ENCODE measurements at regions not wholly inside any gene's neighbourhood (a gene's known extent, or its start where the extent isn't known, plus 50 kb on each side); places are given as distances from the start of the nearest gene placed in this dataset.

- Histone ChIP-seq H3K4me2 (no peak overlapping the region), H3K9ac (no peak overlapping the region), H3K36me3 (ENCODE audit: insufficient read depth) (no peaks in the 10 kb centered on the region), H2AFZ (ENCODE audit: low read depth) (no peak overlapping the region), H3K27ac (no peak overlapping the region), H4K20me1 (ENCODE audit: insufficient read depth) (no peaks in the 10 kb centered on the region), H3K27me3 (ENCODE audit: insufficient read depth, low read depth) (no peaks in the 10 kb centered on the region), H3K4me3 (IDR thresholded peaks at IDR 0.05; ENCODE audit: insufficient read depth, low read depth, low read length) (no peak overlapping the region), H3K79me2 (ENCODE audit: insufficient read depth, low read depth) (no peaks in the 10 kb centered on the region), H3K4me1 (ENCODE audit: low read depth, poor library complexity, severe bottlenecking) (peaks cover 3% of the 10 kb centered on the region)
- TF ChIP-seq, protein P1, sequence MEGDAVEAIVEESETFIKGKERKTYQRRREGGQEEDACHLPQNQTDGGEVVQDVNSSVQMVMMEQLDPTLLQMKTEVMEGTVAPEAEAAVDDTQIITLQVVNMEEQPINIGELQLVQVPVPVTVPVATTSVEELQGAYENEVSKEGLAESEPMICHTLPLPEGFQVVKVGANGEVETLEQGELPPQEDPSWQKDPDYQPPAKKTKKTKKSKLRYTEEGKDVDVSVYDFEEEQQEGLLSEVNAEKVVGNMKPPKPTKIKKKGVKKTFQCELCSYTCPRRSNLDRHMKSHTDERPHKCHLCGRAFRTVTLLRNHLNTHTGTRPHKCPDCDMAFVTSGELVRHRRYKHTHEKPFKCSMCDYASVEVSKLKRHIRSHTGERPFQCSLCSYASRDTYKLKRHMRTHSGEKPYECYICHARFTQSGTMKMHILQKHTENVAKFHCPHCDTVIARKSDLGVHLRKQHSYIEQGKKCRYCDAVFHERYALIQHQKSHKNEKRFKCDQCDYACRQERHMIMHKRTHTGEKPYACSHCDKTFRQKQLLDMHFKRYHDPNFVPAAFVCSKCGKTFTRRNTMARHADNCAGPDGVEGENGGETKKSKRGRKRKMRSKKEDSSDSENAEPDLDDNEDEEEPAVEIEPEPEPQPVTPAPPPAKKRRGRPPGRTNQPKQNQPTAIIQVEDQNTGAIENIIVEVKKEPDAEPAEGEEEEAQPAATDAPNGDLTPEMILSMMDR (conservative IDR thresholded peaks at IDR 0.05; ENCODE audit: low read depth, low read length), result no peak
Observed at GRCh38 chr18:41113885-41114482, 841.0 kb upstream of the PIK3C3 start.

GRCh38 chr18:41099451-41099850, 855.6 kb upstream of the PIK3C3 start:
- Histone ChIP-seq H4K20me1 (ENCODE audit: insufficient read depth) (no peaks in the 10 kb centered on the region), H3K36me3 (ENCODE audit: insufficient read depth) (no peaks in the 10 kb centered on the region), H3K79me2 (ENCODE audit: insufficient read depth, low read depth) (no peaks in the 10 kb centered on the region), H3K4me3 (IDR thresholded peaks at IDR 0.05; ENCODE audit: insufficient read depth, low read depth, low read length) (no peak overlapping the region), H3K4me2 (no peak overlapping the region), H3K9ac (no peak overlapping the region), H3K27me3 (ENCODE audit: insufficient read depth, low read depth) (no peaks in the 10 kb centered on the region), H3K4me1 (ENCODE audit: low read depth, poor library complexity, severe bottlenecking) (no peaks in the 10 kb centered on the region), H3K27ac (no peak overlapping the region), H2AFZ (ENCODE audit: low read depth) (no peak overlapping the region)
- TF ChIP-seq, protein P1 (conservative IDR thresholded peaks at IDR 0.05; ENCODE audit: low read depth, low read length), result no peak

DNA sequence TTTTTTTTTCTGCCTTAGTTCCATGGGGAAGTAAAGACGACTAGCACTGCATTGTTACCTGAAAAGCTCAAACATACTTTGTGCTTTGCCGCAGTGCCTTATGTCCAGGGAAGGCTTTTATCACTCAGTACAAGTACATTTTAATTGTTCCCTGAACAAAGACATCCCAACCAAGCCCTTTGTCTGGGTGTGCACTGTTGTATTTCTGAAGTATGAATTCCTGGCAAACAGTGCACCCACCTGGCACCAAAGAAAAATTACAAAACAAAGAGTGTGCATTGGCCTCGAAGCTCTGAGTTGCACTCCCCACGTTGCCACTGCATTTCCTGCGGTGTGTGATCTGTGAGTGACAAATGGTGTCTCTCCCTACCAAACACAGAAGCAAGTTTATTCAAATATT, 858.5 kb upstream of the PIK3C3 start:
- Histone ChIP-seq H3K79me2 (ENCODE audit: insufficient read depth, low read depth) (no peaks in the 10 kb centered on the region), H3K36me3 (ENCODE audit: insufficient read depth) (no peaks in the 10 kb centered on the region), H3K4me2 (no peak overlapping the region), H3K4me1 (ENCODE audit: low read depth, poor library complexity, severe bottlenecking) (no peaks in the 10 kb centered on the region), H3K27ac (no peak overlapping the region), H2AFZ (ENCODE audit: low read depth) (no peak overlapping the region), H3K9ac (no peak overlapping the region), H3K4me3 (IDR thresholded peaks at IDR 0.05; ENCODE audit: insufficient read depth, low read depth, low read length) (no peak overlapping the region), H4K20me1 (ENCODE audit: insufficient read depth) (no peaks in the 10 kb centered on the region), H3K27me3 (ENCODE audit: insufficient read depth, low read depth) (no peaks in the 10 kb centered on the region)
- TF ChIP-seq, protein P1 (conservative IDR thresholded peaks at IDR 0.05; ENCODE audit: low read depth, low read length), result 0 out of 2 replicates have a peak, but pooled peaks have one; percentile 29

- Histone ChIP-seq H4K20me1 (ENCODE audit: insufficient read depth) (no peaks in the 10 kb centered on the region), H3K4me1 (ENCODE audit: low read depth, poor library complexity, severe bottlenecking) (peaks cover 24% of the 10 kb centered on the region), H3K27me3 (ENCODE audit: insufficient read depth, low read depth) (no peaks in the 10 kb centered on the region), H3K4me3 (IDR thresholded peaks at IDR 0.05; ENCODE audit: insufficient read depth, low read depth, low read length) (no peak overlapping the region), H3K36me3 (ENCODE audit: insufficient read depth) (no peaks in the 10 kb centered on the region), H3K27ac (no peak overlapping the region), H2AFZ (ENCODE audit: low read depth) (no peak overlapping the region), H3K79me2 (ENCODE audit: insufficient read depth, low read depth) (no peaks in the 10 kb centered on the region), H3K9ac (no peak overlapping the region), H3K4me2 (no peak overlapping the region)
- TF ChIP-seq, protein P1 (conservative IDR thresholded peaks at IDR 0.05; ENCODE audit: low read depth, low read length), result no peak
Observed at GRCh38 chr18:41077076-41077475, 878.0 kb upstream of the PIK3C3 start.
